ENCODE measurements at regions not wholly inside any gene's neighbourhood (a gene's known extent, or its start where the extent isn't known, plus 50 kb on each side); places are given as distances from the start of the nearest gene placed in this dataset.
"Not testable (repeated sequence)": the region's sequence is repeated elsewhere in the genome, so short reads cannot be mapped to it uniquely, and the experiment has no call there.

- H3K9me3 Mint-ChIP-seq (ENCODE audit: unreplicated experiment); H3K27ac Mint-ChIP-seq (ENCODE audit: low read depth, unreplicated experiment); BruUV-seq (replicated peaks); CTCF ChIA-PET; H3K4me3 Mint-ChIP-seq (ENCODE audit: unreplicated experiment); H3K36me3 Mint-ChIP-seq (ENCODE audit: insufficient read depth, unreplicated experiment); POLR2A ChIA-PET; H3K4me1 Mint-ChIP-seq (ENCODE audit: insufficient read depth, unreplicated experiment); DNase-seq (ENCODE audit: unreplicated experiment); intact Hi-C loops (cut with micrococcal nuclease): not testable (repeated sequence)
- peaks cover 38% of the 10 kb centered on the region for H3K27me3 Mint-ChIP-seq (ENCODE audit: insufficient read depth, unreplicated experiment)
Measured at GRCh38 chr11:67940440-67940839, 63.5 kb downstream of the UNC93B1 start.

- intact Hi-C loops (cut with micrococcal nuclease); POLR2A ChIA-PET; DNase-seq (ENCODE audit: unreplicated experiment); H3K36me3 Mint-ChIP-seq (ENCODE audit: insufficient read depth, unreplicated experiment); H3K4me3 Mint-ChIP-seq (ENCODE audit: unreplicated experiment); H3K4me1 Mint-ChIP-seq (ENCODE audit: insufficient read depth, unreplicated experiment); H3K27ac Mint-ChIP-seq (ENCODE audit: low read depth, unreplicated experiment); H3K9me3 Mint-ChIP-seq (ENCODE audit: unreplicated experiment); BruUV-seq (replicated peaks): not testable (repeated sequence)
- H3K27me3 Mint-ChIP-seq (ENCODE audit: insufficient read depth, unreplicated experiment): peaks cover 52% of the 10 kb centered on the region
- CTCF ChIA-PET: interaction anchor here (0.7 to 1.2 kb wide), 2 partner anchors 89 to 94 kb away, joined by 3 to 9 read pairs; no protein-coding TSS in a partner anchor
Measured at GRCh38 chr11:67938964-67939363, 64.9 kb downstream of the UNC93B1 start.

- H3K27ac Mint-ChIP-seq (ENCODE audit: low read depth, unreplicated experiment); H3K4me3 Mint-ChIP-seq (ENCODE audit: unreplicated experiment); H3K36me3 Mint-ChIP-seq (ENCODE audit: insufficient read depth, unreplicated experiment); H3K4me1 Mint-ChIP-seq (ENCODE audit: insufficient read depth, unreplicated experiment); DNase-seq (ENCODE audit: unreplicated experiment); POLR2A ChIA-PET; H3K9me3 Mint-ChIP-seq (ENCODE audit: unreplicated experiment); BruUV-seq (replicated peaks); intact Hi-C loops (cut with micrococcal nuclease): not testable (repeated sequence)
- CTCF ChIA-PET: interaction anchor here (0.7 to 1.2 kb wide), 2 partner anchors 89 to 93 kb away, joined by 3 to 9 read pairs; no protein-coding TSS in a partner anchor
- H3K27me3 Mint-ChIP-seq (ENCODE audit: insufficient read depth, unreplicated experiment): peaks cover 58% of the 10 kb centered on the region
Measured at GRCh38 chr11:67938371-67938770, 65.5 kb downstream of the UNC93B1 start.

DNA sequence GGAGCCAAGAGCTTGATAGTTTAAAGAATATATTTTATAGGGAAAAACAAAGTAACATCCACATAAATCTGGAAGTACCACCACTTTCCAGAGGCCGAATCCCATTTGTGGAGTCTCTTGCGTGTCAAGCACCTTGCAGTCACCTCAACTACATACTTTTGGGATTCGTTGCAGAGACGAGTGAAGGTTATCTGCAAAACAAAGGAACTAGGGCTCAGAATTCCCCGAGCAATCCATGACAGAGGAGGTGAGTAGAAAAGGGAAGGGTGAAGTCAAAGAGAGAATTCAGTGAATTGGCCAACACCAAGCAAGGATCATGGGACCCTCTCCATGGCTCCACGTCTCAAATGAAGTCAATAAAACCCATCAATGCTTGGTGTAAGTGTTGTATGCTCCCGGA lies 80.3 kb downstream of the UNC93B1 start:
- BruUV-seq (replicated peaks); H3K4me3 Mint-ChIP-seq (ENCODE audit: unreplicated experiment); H3K27ac Mint-ChIP-seq (ENCODE audit: low read depth, unreplicated experiment); CTCF ChIA-PET; H3K9me3 Mint-ChIP-seq (ENCODE audit: unreplicated experiment); H3K4me1 Mint-ChIP-seq (ENCODE audit: insufficient read depth, unreplicated experiment); intact Hi-C loops (cut with micrococcal nuclease); H3K36me3 Mint-ChIP-seq (ENCODE audit: insufficient read depth, unreplicated experiment); DNase-seq (ENCODE audit: unreplicated experiment); POLR2A ChIA-PET: not testable (repeated sequence)
- H3K27me3 Mint-ChIP-seq (ENCODE audit: insufficient read depth, unreplicated experiment): peaks cover 69% of the 10 kb centered on the region

GRCh38 chr11:67920546-67920945 lies 83.4 kb downstream of the UNC93B1 start:
- intact Hi-C loops (cut with micrococcal nuclease); H3K4me1 Mint-ChIP-seq (ENCODE audit: insufficient read depth, unreplicated experiment); H3K27ac Mint-ChIP-seq (ENCODE audit: low read depth, unreplicated experiment); POLR2A ChIA-PET; BruUV-seq (replicated peaks); DNase-seq (ENCODE audit: unreplicated experiment); CTCF ChIA-PET; H3K36me3 Mint-ChIP-seq (ENCODE audit: insufficient read depth, unreplicated experiment); H3K9me3 Mint-ChIP-seq (ENCODE audit: unreplicated experiment); H3K4me3 Mint-ChIP-seq (ENCODE audit: unreplicated experiment): not testable (repeated sequence)
- H3K27me3 Mint-ChIP-seq (ENCODE audit: insufficient read depth, unreplicated experiment): peaks cover 53% of the 10 kb centered on the region

DNA sequence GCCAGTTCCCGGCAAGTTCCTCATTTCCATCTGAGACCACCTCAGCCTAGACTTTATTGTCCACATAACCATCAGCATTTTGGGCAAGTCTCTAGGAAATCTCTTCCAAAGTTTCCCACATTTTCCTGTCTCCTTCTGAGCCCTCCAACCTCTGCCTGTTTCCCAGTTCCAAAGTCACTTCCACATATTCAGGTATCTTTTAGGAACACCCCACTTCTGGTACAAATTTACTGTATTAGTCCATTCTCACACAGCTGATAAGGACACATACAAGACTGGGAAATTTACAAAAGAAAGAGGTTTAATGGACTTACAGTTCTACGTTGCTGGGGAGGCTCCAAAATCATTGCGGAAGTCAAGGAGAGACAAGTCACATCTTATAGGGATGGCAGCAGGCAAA lies 91.7 kb downstream of the UNC93B1 start:
- POLR2A ChIA-PET; H3K4me3 Mint-ChIP-seq (ENCODE audit: unreplicated experiment); BruUV-seq (replicated peaks); intact Hi-C loops (cut with micrococcal nuclease); H3K27ac Mint-ChIP-seq (ENCODE audit: low read depth, unreplicated experiment); CTCF ChIA-PET; H3K4me1 Mint-ChIP-seq (ENCODE audit: insufficient read depth, unreplicated experiment); DNase-seq (ENCODE audit: unreplicated experiment): not testable (repeated sequence)
- Mint-ChIP-seq H3K9me3 (ENCODE audit: unreplicated experiment) (peaks cover 19% of the 10 kb centered on the region), H3K36me3 (ENCODE audit: insufficient read depth, unreplicated experiment) (peaks cover 12% of the 10 kb centered on the region), H3K27me3 (ENCODE audit: insufficient read depth, unreplicated experiment) (peaks cover 47% of the 10 kb centered on the region)

DNA sequence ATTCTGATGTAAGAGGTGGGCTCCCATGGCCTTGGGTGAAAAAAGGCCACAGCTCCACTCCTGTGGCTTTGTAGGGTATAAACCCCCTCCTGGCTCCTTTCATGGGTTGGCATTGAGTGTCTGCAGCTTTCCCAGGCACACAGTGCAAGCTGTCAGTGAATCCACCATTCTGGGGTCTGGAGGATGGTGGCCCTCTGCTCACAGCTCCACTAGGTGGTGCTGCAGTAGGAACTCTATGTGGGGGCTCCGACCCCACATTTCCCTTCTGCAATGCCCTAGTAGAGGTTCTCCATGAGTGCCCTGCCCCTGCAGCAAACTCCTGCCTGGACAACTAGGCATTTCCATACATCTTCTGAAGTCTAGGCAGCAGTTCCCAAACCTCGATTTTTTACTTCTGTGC lies 92.7 kb downstream of the UNC93B1 start:
- H3K4me1 Mint-ChIP-seq (ENCODE audit: insufficient read depth, unreplicated experiment); H3K27ac Mint-ChIP-seq (ENCODE audit: low read depth, unreplicated experiment); DNase-seq (ENCODE audit: unreplicated experiment); intact Hi-C loops (cut with micrococcal nuclease); H3K4me3 Mint-ChIP-seq (ENCODE audit: unreplicated experiment); POLR2A ChIA-PET; BruUV-seq (replicated peaks); CTCF ChIA-PET: not testable (repeated sequence)
- peaks cover 12% of the 10 kb centered on the region for H3K36me3 Mint-ChIP-seq (ENCODE audit: insufficient read depth, unreplicated experiment)
- H3K27me3 Mint-ChIP-seq (ENCODE audit: insufficient read depth, unreplicated experiment): peaks cover 45% of the 10 kb centered on the region
- H3K9me3 Mint-ChIP-seq (ENCODE audit: unreplicated experiment): peaks cover 19% of the 10 kb centered on the region

DNA sequence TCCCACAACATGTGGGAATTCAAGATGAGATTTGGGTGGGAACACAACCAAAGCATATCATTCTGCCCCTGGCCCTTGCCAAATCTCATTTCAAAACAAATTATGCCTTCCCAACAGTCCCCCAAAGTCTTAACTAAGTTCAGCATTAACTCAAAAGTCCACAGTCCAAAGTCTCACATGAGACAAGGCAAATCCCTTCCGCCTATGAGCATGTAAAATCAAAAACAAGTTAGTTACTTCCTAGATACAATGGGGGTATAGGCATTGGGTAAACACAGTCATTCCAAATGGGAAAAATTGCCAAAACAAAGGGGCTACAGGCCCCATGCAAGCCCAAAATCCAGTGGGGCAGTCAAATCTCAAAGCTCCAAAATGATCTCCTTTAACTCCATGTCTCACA lies 93.1 kb downstream of the UNC93B1 start:
- BruUV-seq (replicated peaks); DNase-seq (ENCODE audit: unreplicated experiment); intact Hi-C loops (cut with micrococcal nuclease); H3K27ac Mint-ChIP-seq (ENCODE audit: low read depth, unreplicated experiment); H3K4me3 Mint-ChIP-seq (ENCODE audit: unreplicated experiment); H3K36me3 Mint-ChIP-seq (ENCODE audit: insufficient read depth, unreplicated experiment); H3K4me1 Mint-ChIP-seq (ENCODE audit: insufficient read depth, unreplicated experiment); POLR2A ChIA-PET; CTCF ChIA-PET: not testable (repeated sequence)
- Mint-ChIP-seq H3K9me3 (ENCODE audit: unreplicated experiment) (peaks cover 19% of the 10 kb centered on the region), H3K27me3 (ENCODE audit: insufficient read depth, unreplicated experiment) (peaks cover 41% of the 10 kb centered on the region)

- H3K4me3 Mint-ChIP-seq (ENCODE audit: unreplicated experiment); H3K27ac Mint-ChIP-seq (ENCODE audit: low read depth, unreplicated experiment); H3K36me3 Mint-ChIP-seq (ENCODE audit: insufficient read depth, unreplicated experiment); H3K9me3 Mint-ChIP-seq (ENCODE audit: unreplicated experiment); DNase-seq (ENCODE audit: unreplicated experiment); CTCF ChIA-PET; intact Hi-C loops (cut with micrococcal nuclease); H3K4me1 Mint-ChIP-seq (ENCODE audit: insufficient read depth, unreplicated experiment); BruUV-seq (replicated peaks); POLR2A ChIA-PET: not testable (repeated sequence)
- H3K27me3 Mint-ChIP-seq (ENCODE audit: insufficient read depth, unreplicated experiment): peaks cover 16% of the 10 kb centered on the region
Measured at GRCh38 chr11:67906969-67907368, 96.9 kb downstream of the UNC93B1 start.

DNA sequence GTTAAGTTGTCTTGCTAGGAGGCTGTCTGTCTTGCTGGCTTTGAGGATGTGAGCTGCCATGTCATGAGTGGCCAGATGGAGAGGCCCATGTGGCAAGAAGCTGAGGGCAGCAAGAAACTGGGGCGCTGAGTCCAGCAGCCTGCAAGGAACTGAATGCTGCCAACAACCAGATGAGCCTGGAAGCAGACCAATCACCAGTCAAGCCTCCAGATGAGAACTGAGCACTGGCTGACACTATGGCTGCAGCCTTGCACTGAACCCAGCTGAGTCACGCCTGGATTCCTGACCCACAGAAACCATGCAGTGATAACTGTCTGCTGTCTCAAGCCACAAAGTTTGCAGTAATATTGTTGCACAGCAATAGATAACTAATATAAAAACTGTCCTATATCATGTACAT lies 104.4 kb downstream of the UNC93B1 start:
- CTCF ChIA-PET; H3K27me3 Mint-ChIP-seq (ENCODE audit: insufficient read depth, unreplicated experiment); DNase-seq (ENCODE audit: unreplicated experiment); H3K9me3 Mint-ChIP-seq (ENCODE audit: unreplicated experiment); H3K4me1 Mint-ChIP-seq (ENCODE audit: insufficient read depth, unreplicated experiment); POLR2A ChIA-PET; BruUV-seq (replicated peaks); H3K36me3 Mint-ChIP-seq (ENCODE audit: insufficient read depth, unreplicated experiment); intact Hi-C loops (cut with micrococcal nuclease); H3K27ac Mint-ChIP-seq (ENCODE audit: low read depth, unreplicated experiment); H3K4me3 Mint-ChIP-seq (ENCODE audit: unreplicated experiment): not testable (repeated sequence)

Data from MCF 10A (cell line).